ENCODE measurements at regions not wholly inside any gene's neighbourhood (a gene's known extent, or its start where the extent isn't known, plus 50 kb on each side); places are given as distances from the start of the nearest gene placed in this dataset.

- DNase-seq (ENCODE audit: low read depth), result no peak
- TF ChIP-seq POLR2A (IDR thresholded peaks at IDR 0.05; ENCODE audit: extremely low read depth, insufficient read length), result no peak
- TF ChIP-seq MYC (IDR thresholded peaks at IDR 0.05; ENCODE audit: low read depth, low read length), result no peak
- no peak for TF ChIP-seq MAX (IDR thresholded peaks at IDR 0.05; ENCODE audit: low read depth, low read length)
- TF ChIP-seq CTCF (IDR thresholded peaks at IDR 0.05; ENCODE audit: low read depth, low read length), result no peak
- H3K4me3 ChIP-seq (ENCODE audit: low read depth, low read length), result no peak overlapping the region
Measured at GRCh38 chr22:27397036-27397953, 404.3 kb downstream of the MN1 start.

- no peak overlapping the region for H3K4me3 ChIP-seq (ENCODE audit: low read depth, low read length)
- DNase-seq (ENCODE audit: low read depth), result no peak
- no peak for TF ChIP-seq POLR2A (IDR thresholded peaks at IDR 0.05; ENCODE audit: extremely low read depth, insufficient read length)
- TF ChIP-seq MYC (IDR thresholded peaks at IDR 0.05; ENCODE audit: low read depth, low read length), result no peak
- no peak for TF ChIP-seq CTCF (IDR thresholded peaks at IDR 0.05; ENCODE audit: low read depth, low read length)
- no peak for TF ChIP-seq MAX (IDR thresholded peaks at IDR 0.05; ENCODE audit: low read depth, low read length)
Measured at GRCh38 chr22:27397954-27398342, 403.6 kb downstream of the MN1 start.

- no peak overlapping the region for H3K4me3 ChIP-seq (ENCODE audit: low read depth, low read length)
- DNase-seq (ENCODE audit: low read depth), result no peak
- TF ChIP-seq MYC (IDR thresholded peaks at IDR 0.05; ENCODE audit: low read depth, low read length) (no peak), POLR2A (IDR thresholded peaks at IDR 0.05; ENCODE audit: extremely low read depth, insufficient read length) (no peak), CTCF (IDR thresholded peaks at IDR 0.05; ENCODE audit: low read depth, low read length) (no peak), MAX (IDR thresholded peaks at IDR 0.05; ENCODE audit: low read depth, low read length) (no peak)
Measured at GRCh38 chr22:27399161-27399560, 402.4 kb downstream of the MN1 start.

- TF ChIP-seq MAX (IDR thresholded peaks at IDR 0.05; ENCODE audit: low read depth, low read length), result no peak
- no peak for TF ChIP-seq POLR2A (IDR thresholded peaks at IDR 0.05; ENCODE audit: extremely low read depth, insufficient read length)
- TF ChIP-seq MYC (IDR thresholded peaks at IDR 0.05; ENCODE audit: low read depth, low read length), result no peak
- TF ChIP-seq CTCF (IDR thresholded peaks at IDR 0.05; ENCODE audit: low read depth, low read length), result no peak
Measured at GRCh38 chr22:27400811-27401210, 400.7 kb downstream of the MN1 start.

GRCh38 chr22:27401321-27401720 is 400.2 kb downstream of the MN1 start:
- DNase-seq (ENCODE audit: low read depth), result no peak
- TF ChIP-seq MYC (IDR thresholded peaks at IDR 0.05; ENCODE audit: low read depth, low read length), result no peak
- no peak for TF ChIP-seq POLR2A (IDR thresholded peaks at IDR 0.05; ENCODE audit: extremely low read depth, insufficient read length)
- TF ChIP-seq MAX (IDR thresholded peaks at IDR 0.05; ENCODE audit: low read depth, low read length), result no peak
- TF ChIP-seq CTCF (IDR thresholded peaks at IDR 0.05; ENCODE audit: low read depth, low read length), result no peak
- no peak overlapping the region for H3K4me3 ChIP-seq (ENCODE audit: low read depth, low read length)

More at GRCh38 chr22:27400811-27401210, 400.7 kb downstream of the MN1 start:
- no peak for DNase-seq (ENCODE audit: low read depth)
- H3K4me3 ChIP-seq (ENCODE audit: low read depth, low read length), result no peak overlapping the region

All from NB4 (cell line).